B cell (primary cell): ENCODE measurements at regions not wholly inside any gene's neighbourhood (a gene's known extent, or its start where the extent isn't known, plus 50 kb on each side); places are given as distances from the start of the nearest gene placed in this dataset.

Experiments
- CTCF ChIP-seq: fragments of 200-600 bp; IDR thresholded peaks from one replicate; pipeline ENCODE4 v1.8.0; 2022; ENCODE audit warnings: antibody characterized with exemption, mild to moderate bottlenecking
- EZH2 ChIP-seq: IDR thresholded peaks from 2 replicates; pipeline ENCODE4 v1.6.1; 2012; ENCODE audit warnings: borderline replicate concordance, low read depth, mild to moderate bottlenecking, moderate library complexity, low read length; ENCODE audit not compliant: insufficient read depth, poor library complexity, severe bottlenecking

GRCh38 chr7:94330269-94331020 lies 64.2 kb upstream of the COL1A2 start:
- no peak for TF ChIP-seq CTCF
- no peak for TF ChIP-seq EZH2
